ENCODE measurements at regions not wholly inside any gene's neighbourhood (a gene's known extent, or its start where the extent isn't known, plus 50 kb on each side); places are given as distances from the start of the nearest gene placed in this dataset.

DNA sequence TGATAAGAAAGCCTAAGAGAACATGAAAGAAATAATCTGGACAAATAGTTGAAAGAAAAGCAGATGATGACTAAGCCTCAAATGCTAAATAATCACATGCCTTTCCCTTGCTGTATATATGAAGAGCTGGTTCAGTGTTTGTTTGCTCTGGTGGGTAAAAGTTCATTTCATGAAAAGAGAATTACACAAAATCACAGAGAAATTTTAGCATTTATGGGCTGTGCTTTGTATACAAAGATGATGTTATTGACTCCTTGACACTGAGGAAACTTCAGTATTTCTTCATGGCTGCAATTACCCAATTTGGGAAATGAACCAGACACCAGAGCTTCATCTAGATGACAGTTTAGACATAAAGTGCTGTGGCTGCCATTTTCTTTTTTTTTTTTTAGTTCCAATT lies 527.2 kb downstream of the NR2F1-AS1 start:
- TF ChIP-seq JUNB (IDR thresholded peaks at IDR 0.05; ENCODE audit: unreplicated experiment) (no peak), CTCF (conservative IDR thresholded peaks at IDR 0.05; ENCODE audit: low read depth in 2 of 2) (no peak), EZH2phosphoT487 (IDR thresholded peaks at IDR 0.05; ENCODE audit: unreplicated experiment) (no peak), EZH2 (IDR thresholded peaks at IDR 0.05; ENCODE audit: low read depth, unreplicated experiment) (no peak), POLR2AphosphoS5 (IDR thresholded peaks at IDR 0.05; ENCODE audit: low read depth) (no peak)

Measured in GM23338 (cell line).